Astrocyte (in vitro differentiated cells and primary cell): ENCODE measurements at regions not wholly inside any gene's neighbourhood (a gene's known extent, or its start where the extent isn't known, plus 50 kb on each side); places are given as distances from the start of the nearest gene placed in this dataset.
A peak's percentile ranks its signal among the peaks of the same experiment; 100 is the strongest.

Source experiments
- DNase-seq: peaks from one replicate; pipeline ENCODE4 v3.0.0-alpha.2; 2010; ENCODE audit warnings: low read depth
- FAIRE-seq: peaks from 2 replicates; lab custom pipeline; 2011; peaks lifted over from hg19 to GRCh38; lab: Jason Lieb, UNC
- H2AFZ ChIP-seq: 2 replicates; pipeline ENCODE4 v1.6.0; 2012; ENCODE audit warnings: low read depth, low read length, inconsistent platforms
- H3K27ac ChIP-seq: 2 replicates; pipeline ENCODE4 v1.5.1; 2011; ENCODE audit warnings: low read depth, low read length, inconsistent platforms
- H3K27me3 ChIP-seq: 2 replicates; pipeline ENCODE4 v1.6.0; 2011; ENCODE audit warnings: low read length, inconsistent platforms; ENCODE audit not compliant: insufficient read depth
- H3K36me3 ChIP-seq: 2 replicates; pipeline ENCODE4 v1.5.1; 2011; ENCODE audit warnings: low read length, inconsistent platforms; ENCODE audit not compliant: insufficient read depth
- H3K4me1 ChIP-seq: 2 replicates; pipeline ENCODE4 v1.5.1; 2011; ENCODE audit warnings: low read length, inconsistent platforms; ENCODE audit not compliant: insufficient read depth
- H3K4me2 ChIP-seq: 2 replicates; pipeline ENCODE4 v1.6.0; 2012; ENCODE audit warnings: low read length, inconsistent platforms
- H3K4me3 ChIP-seq: 2 replicates; pipeline ENCODE4 v1.5.1; 2011; ENCODE audit warnings: low read depth, mild to moderate bottlenecking, low read length, inconsistent platforms; ENCODE audit not compliant: insufficient read depth
- H3K79me2 ChIP-seq: 2 replicates; pipeline ENCODE4 v1.6.0; 2012; ENCODE audit warnings: mild to moderate bottlenecking, low read length, inconsistent platforms; ENCODE audit not compliant: insufficient read depth
- H3K9ac ChIP-seq: 2 replicates; pipeline ENCODE4 v1.6.0; 2012; ENCODE audit warnings: mild to moderate bottlenecking, low read length, inconsistent platforms
- H3K9me3 ChIP-seq: 2 replicates; pipeline ENCODE4 v1.5.1; 2012; ENCODE audit warnings: low read depth, mild to moderate bottlenecking, low read length, inconsistent platforms; ENCODE audit not compliant: insufficient read depth
- H4K20me1 ChIP-seq: 2 replicates; pipeline ENCODE4 v1.6.0; 2012; ENCODE audit warnings: low read length, inconsistent platforms; ENCODE audit not compliant: insufficient read depth
- H3K27ac Mint-ChIP-seq: one replicate; pipeline ENCODE4 v1.8.0; 2021; ENCODE audit warnings: mild to moderate bottlenecking, mixed read lengths; ENCODE audit not compliant: unreplicated experiment
- H3K27me3 Mint-ChIP-seq: one replicate; pipeline ENCODE4 v1.8.0; 2021; ENCODE audit warnings: low read depth, mixed read lengths; ENCODE audit not compliant: unreplicated experiment
- H3K36me3 Mint-ChIP-seq: one replicate; pipeline ENCODE4 v1.8.0; 2021; ENCODE audit warnings: low read depth, mixed read lengths; ENCODE audit not compliant: unreplicated experiment
- H3K4me1 Mint-ChIP-seq: one replicate; pipeline ENCODE4 v1.8.0; 2021; ENCODE audit warnings: low read depth, mixed read lengths; ENCODE audit not compliant: unreplicated experiment
- H3K4me3 Mint-ChIP-seq: one replicate; pipeline ENCODE4 v1.8.0; 2021; ENCODE audit warnings: mild to moderate bottlenecking, moderate library complexity, mixed read lengths; ENCODE audit not compliant: unreplicated experiment
- H3K9me3 Mint-ChIP-seq: one replicate; pipeline ENCODE4 v1.8.0; 2021; ENCODE audit warnings: mild to moderate bottlenecking, mixed read lengths; ENCODE audit not compliant: unreplicated experiment
- CTCF ChIP-seq: IDR thresholded peaks from 2 replicates; pipeline ENCODE4 v1.5.1; 2011; ENCODE audit warnings: low read depth, mild to moderate bottlenecking, inconsistent platforms, low read length, moderate library complexity; ENCODE audit not compliant: insufficient read depth
- EZH2 ChIP-seq: IDR thresholded peaks from 2 replicates; pipeline ENCODE4 v1.6.1; 2012; ENCODE audit warnings: mild to moderate bottlenecking, low read length, inconsistent platforms; ENCODE audit not compliant: insufficient read depth

- no peak for FAIRE-seq
- H3K27me3 Mint-ChIP-seq: no peaks in the 10 kb centered on the region
- H3K27me3 ChIP-seq: no peaks in the 10 kb centered on the region
These were observed 197.7 kb downstream of the FAXC start for GRCh38 chr6:99151634-99152346.

GRCh38 chr6:99148761-99149160 is 200.7 kb downstream of the FAXC start:
- H3K27me3 Mint-ChIP-seq: no peaks in the 10 kb centered on the region
- Histone ChIP-seq H3K79me2 (no peaks in the 10 kb centered on the region), H3K4me1 (no peaks in the 10 kb centered on the region), H4K20me1 (no peaks in the 10 kb centered on the region), H3K9me3 (no peaks in the 10 kb centered on the region), H3K9ac (no peak overlapping the region), H3K27ac (no peak overlapping the region), H3K4me3 (no peak overlapping the region), H2AFZ (no peak overlapping the region), H3K36me3 (no peaks in the 10 kb centered on the region), H3K4me2 (no peak overlapping the region), H3K27me3 (no peaks in the 10 kb centered on the region)
- H3K4me3 Mint-ChIP-seq: no peak overlapping the region
- no peak for TF ChIP-seq EZH2
- TF ChIP-seq CTCF: no peak
- no peaks in the 10 kb centered on the region for H3K36me3 Mint-ChIP-seq
- no peaks in the 10 kb centered on the region for H3K9me3 Mint-ChIP-seq
- H3K4me1 Mint-ChIP-seq: no peaks in the 10 kb centered on the region
- DNase-seq (no peak), FAIRE-seq (no peak)
- H3K27ac Mint-ChIP-seq: no peak overlapping the region

More at GRCh38 chr6:99151634-99152346, 197.7 kb downstream of the FAXC start:
- no peak for TF ChIP-seq EZH2
- peak; percentile 41 for TF ChIP-seq CTCF
- peak; percentile 6 for DNase-seq
- Mint-ChIP-seq H3K9me3 (no peaks in the 10 kb centered on the region), H3K4me3 (no peak overlapping the region), H3K4me1 (no peaks in the 10 kb centered on the region), H3K27ac (no peak overlapping the region), H3K36me3 (no peaks in the 10 kb centered on the region)
- H3K9me3 ChIP-seq: no peaks in the 10 kb centered on the region
- H4K20me1 ChIP-seq: no peaks in the 10 kb centered on the region
- H3K4me2 ChIP-seq: no peak overlapping the region
- no peak overlapping the region for H3K9ac ChIP-seq
- H3K4me1 ChIP-seq: no peaks in the 10 kb centered on the region
- H2AFZ ChIP-seq: no peak overlapping the region
- no peaks in the 10 kb centered on the region for H3K79me2 ChIP-seq
- H3K36me3 ChIP-seq: no peaks in the 10 kb centered on the region
- no peak overlapping the region for H3K4me3 ChIP-seq
- H3K27ac ChIP-seq: no peak overlapping the region

- no peak overlapping the region for H3K9ac ChIP-seq
- H3K9me3 Mint-ChIP-seq: no peaks in the 10 kb centered on the region
- no peaks in the 10 kb centered on the region for H3K36me3 Mint-ChIP-seq
- H3K27ac Mint-ChIP-seq: no peak overlapping the region
- H3K27me3 ChIP-seq: no peaks in the 10 kb centered on the region
- no peak overlapping the region for H3K27ac ChIP-seq
- no peak for DNase-seq
- H3K4me1 ChIP-seq: no peaks in the 10 kb centered on the region
- no peak for FAIRE-seq
- no peaks in the 10 kb centered on the region for H3K27me3 Mint-ChIP-seq
- no peaks in the 10 kb centered on the region for H4K20me1 ChIP-seq
- H3K79me2 ChIP-seq: no peaks in the 10 kb centered on the region
- H3K4me2 ChIP-seq: no peak overlapping the region
- no peaks in the 10 kb centered on the region for H3K4me1 Mint-ChIP-seq
- no peak overlapping the region for H3K4me3 ChIP-seq
- TF ChIP-seq EZH2 (no peak), CTCF (no peak)
- no peak overlapping the region for H3K4me3 Mint-ChIP-seq
- no peaks in the 10 kb centered on the region for H3K9me3 ChIP-seq
- H3K36me3 ChIP-seq: no peaks in the 10 kb centered on the region
- no peak overlapping the region for H2AFZ ChIP-seq
These were observed 200.4 kb upstream of the FBXL4 start for GRCh38 chr6:99148111-99148510.
